IMR-90 (cell line): ENCODE measurements at regions not wholly inside any gene's neighbourhood (a gene's known extent, or its start where the extent isn't known, plus 50 kb on each side); places are given as distances from the start of the nearest gene placed in this dataset.

Source experiments
- ATAC-seq: fragments of 200-7000 bp; cut with Tn5 transposase; 2 replicates; pipeline ENCODE4 v1.9.1; 2020; ENCODE audit warnings: low read depth, mild to moderate bottlenecking, moderate library complexity
- BruUV-seq: library from RNA; stranded (reverse); fragments of 400-500 nt; replicated peaks from 2 replicates; lab custom pipeline; 2021; lab: Mats Ljungman, UMichigan
- CTCF ChIA-PET: fragments of 300-600 bp; formaldehyde crosslinking; extraction: SDS; loops from one replicate; lab custom pipeline; 2021; ENCODE audit warnings: antibody characterized with exemption; lab: Yijun Ruan, JAX
- POLR2A ChIA-PET: fragments of 300-600 bp; sonication (Branson Sonifier 250); formaldehyde crosslinking; loops from one replicate; lab custom pipeline; 2022; ENCODE audit warnings: antibody characterized with exemption; ENCODE audit not compliant: unreplicated experiment; lab: Charles Lee
- DNase-seq: peaks from one replicate; pipeline ENCODE4 v3.0.0; 2013
- H2AFZ ChIP-seq: replicated peaks from 2 replicates; pipeline ENCODE3; 2013; ENCODE audit warnings: low read length, mild to moderate bottlenecking; ENCODE audit not compliant: poor library complexity
- H2AK5ac ChIP-seq: 2 replicates; pipeline ENCODE4 v1.6.1; 2013; ENCODE audit warnings: low read depth, low read length, inconsistent platforms
- H2AK9ac ChIP-seq: replicated peaks from 2 replicates; pipeline ENCODE3; 2013; ENCODE audit warnings: mild to moderate bottlenecking, low read depth, low read length, moderate library complexity; ENCODE audit not compliant: poor library complexity
- H2BK120ac ChIP-seq: 2 replicates; pipeline ENCODE4 v1.6.1; 2013; ENCODE audit warnings: low read depth, low read length, inconsistent platforms
- H2BK15ac ChIP-seq: 3 replicates; pipeline ENCODE4 v1.6.1; 2013; ENCODE audit warnings: low read depth, low read length, inconsistent platforms
- H2BK20ac ChIP-seq: 2 replicates; pipeline ENCODE4 v1.6.1; 2013; ENCODE audit warnings: low read depth, mild to moderate bottlenecking, inconsistent platforms, low read length, moderate library complexity
- H2BK5ac ChIP-seq: 2 replicates; pipeline ENCODE4 v1.6.1; 2013; ENCODE audit warnings: mild to moderate bottlenecking, low read depth, low read length, inconsistent platforms; ENCODE audit not compliant: poor library complexity, severe bottlenecking
- H3K14ac ChIP-seq: replicated peaks from 2 replicates; pipeline ENCODE4 v1.6.1; 2013; ENCODE audit warnings: low read depth, low read length, inconsistent platforms
- H3K18ac ChIP-seq: 2 replicates; pipeline ENCODE4 v1.6.1; 2013; ENCODE audit warnings: low read depth, low read length, control low read depth
- H3K23ac ChIP-seq: 2 replicates; pipeline ENCODE4 v1.6.1; 2013; ENCODE audit warnings: low read depth, low read length, inconsistent platforms
- H3K27ac ChIP-seq: 2 replicates; pipeline ENCODE4 v1.5.1; 2013; ENCODE audit warnings: mild to moderate bottlenecking, control low read depth, low read length; ENCODE audit not compliant: insufficient read depth
- H3K27me3 ChIP-seq: 2 replicates; pipeline ENCODE4 v1.6.1; 2013; ENCODE audit warnings: low read length; ENCODE audit not compliant: control insufficient read depth, insufficient read depth
- H3K36me3 ChIP-seq: 2 replicates; pipeline ENCODE4 v1.6.1; 2013; ENCODE audit warnings: low read length, mixed read lengths; ENCODE audit not compliant: control insufficient read depth, insufficient read depth
- H3K4ac ChIP-seq: 2 replicates; pipeline ENCODE4 v1.6.1; 2013; ENCODE audit warnings: low read depth, low read length, inconsistent platforms
- H3K4me1 ChIP-seq: 2 replicates; pipeline ENCODE4 v1.6.1; 2013; ENCODE audit warnings: low read length, mixed read lengths; ENCODE audit not compliant: control insufficient read depth, insufficient read depth
- H3K4me2 ChIP-seq: 2 replicates; pipeline ENCODE4 v1.6.1; 2013; ENCODE audit warnings: low read depth, mild to moderate bottlenecking, control low read depth, low read length, moderate library complexity
- H3K4me3 ChIP-seq: 2 replicates; pipeline ENCODE4 v1.5.1; 2013; ENCODE audit warnings: low read depth, mild to moderate bottlenecking, control low read depth, low read length, moderate library complexity; ENCODE audit not compliant: insufficient read depth
- H3K56ac ChIP-seq: 2 replicates; pipeline ENCODE4 v1.6.1; 2013; ENCODE audit warnings: low read length, inconsistent platforms; ENCODE audit not compliant: insufficient read depth; ENCODE audit errors: extremely low read depth
- H3K79me1 ChIP-seq, 2 experiments: 2 replicates each; pipeline ENCODE4 v1.6.1; 2013; ENCODE audit warnings: low read length in 2 of 2, inconsistent platforms in 1 of 2, low read depth in 1 of 2
- H3K9ac ChIP-seq: 2 replicates; pipeline ENCODE4 v1.6.1; 2013; ENCODE audit warnings: low read depth, low read length, control low read depth
- H3K9me1 ChIP-seq: 2 replicates; pipeline ENCODE4 v1.6.1; 2013; ENCODE audit warnings: low read length, inconsistent platforms; ENCODE audit not compliant: insufficient read depth
- H3K9me3 ChIP-seq: 2 replicates; pipeline ENCODE4 v1.6.1; 2013; ENCODE audit warnings: low read length; ENCODE audit not compliant: control insufficient read depth, insufficient read depth
- H4K20me1 ChIP-seq: 2 replicates; pipeline ENCODE4 v1.6.1; 2013; ENCODE audit warnings: low read length, inconsistent platforms; ENCODE audit not compliant: insufficient read depth
- H4K5ac ChIP-seq: 2 replicates; pipeline ENCODE4 v1.6.1; 2013; ENCODE audit warnings: mild to moderate bottlenecking, low read depth, low read length, control low read depth
- H4K8ac ChIP-seq, 2 experiments: 2 replicates each; pipeline ENCODE4 v1.6.1; 2013; ENCODE audit warnings: low read depth in 2 of 2, low read length in 2 of 2, control low read depth in 1 of 2, inconsistent platforms in 1 of 2
- H4K91ac ChIP-seq: 2 replicates; pipeline ENCODE4 v1.6.1; 2013; ENCODE audit warnings: low read depth, low read length, inconsistent platforms; ENCODE audit not compliant: insufficient read depth
- SMC3 ChIP-seq: fragments of 150-350 bp; IDR thresholded peaks from 2 replicates; pipeline ENCODE4 v1.6.1; 2016; ENCODE audit warnings: low read depth, mild to moderate bottlenecking, antibody characterized with exemption, low read length, moderate library complexity
- WGBS, 2 experiments: methylation state at CpG; one replicate each; pipeline versions ENCODE4 v1.1.5 to v1.1.7; 2013; ENCODE audit warnings: missing lambda C conversion rate in 2 of 2; ENCODE audit not compliant: insufficient read length in 1 of 2; ENCODE audit errors: extremely low coverage in 2 of 2; 5-methylcytosine and 5-hydroxymethylcytosine counted together
- dilution Hi-C: fragments of 300-500 bp; cut with HindIII; formaldehyde crosslinking; loops from one replicate; pipeline ENCODE4 v1.14.3; 2018; ENCODE audit warnings: low sequenced_read_pairs; ENCODE audit not compliant: unreplicated experiment
- in situ Hi-C: fragments of 300-500 bp; cut with MboI; formaldehyde crosslinking; loops from 3 replicates; pipeline ENCODE4 v1.14.3; 2019; ENCODE audit warnings: low sequenced_read_pairs, inconsistent platforms, mixed read lengths
- intact Hi-C: fragments of 100-400 bp; cut with micrococcal nuclease; formaldehyde crosslinking; loops from 2 replicates; pipeline ENCODE4 v1.10.0; 2022
- TF ChIP-seq, protein P1 (sequence below): conservative IDR thresholded peaks from 2 replicates; pipeline ENCODE4 v1.5.1; 2012; ENCODE audit warnings: mild to moderate bottlenecking, low read depth, low read length, improper control_type of control experiment

DNA sequence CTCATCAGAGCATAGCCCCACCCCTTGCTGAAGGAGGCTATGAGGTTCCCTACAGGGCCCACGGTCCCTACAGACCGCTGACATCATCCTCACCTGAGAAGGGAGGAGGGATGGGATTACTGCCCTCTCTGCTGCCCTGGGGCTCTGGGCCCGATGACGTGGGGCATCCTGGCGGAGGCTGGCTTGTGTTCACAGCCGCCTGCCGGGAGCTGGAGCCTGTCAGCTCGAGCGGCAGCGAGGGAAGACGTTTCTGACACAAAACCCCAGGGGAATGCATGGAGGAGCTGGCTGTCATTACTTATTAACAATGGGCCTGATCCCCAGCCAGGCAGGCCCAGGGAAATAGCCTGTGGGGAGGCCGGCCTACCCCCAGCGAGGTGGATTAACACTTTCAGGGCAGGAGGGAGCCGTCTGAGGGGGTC is 106.6 kb upstream of the ATP6AP2 start:
- no peak overlapping the region for H2BK120ac ChIP-seq
- no peak overlapping the region for H2AK5ac ChIP-seq
- H3K18ac ChIP-seq: no peak overlapping the region; the same call in 1 of the 2 replicates
- peaks cover 26% of the 10 kb centered on the region for H3K27me3 ChIP-seq
- no peak overlapping the region for H4K5ac ChIP-seq
- no peak overlapping the region for H4K8ac ChIP-seq
- no peak overlapping the region for H3K14ac ChIP-seq
- CTCF ChIA-PET: no interaction called here
- H3K36me3 ChIP-seq: no peaks in the 10 kb centered on the region
- no peak overlapping the region for H3K4me3 ChIP-seq
- no peak overlapping the region for H2BK5ac ChIP-seq
- POLR2A ChIA-PET: no interaction called here
- in situ Hi-C loops (no loop called here), dilution Hi-C loops (no loop called here), intact Hi-C loops (no loop called here)
- H3K23ac ChIP-seq: no peak overlapping the region
- H3K9me1 ChIP-seq: no peaks in the 10 kb centered on the region
- DNase-seq (peak; percentile 4), ATAC-seq (peak; percentile 16; the same call in 1 of the 2 replicates)
- no peaks in the 10 kb centered on the region for H3K79me1 ChIP-seq
- no peak overlapping the region for H3K9ac ChIP-seq
- peaks cover 2% of the 10 kb centered on the region; the same call in 1 of the 2 replicates for H3K4me1 ChIP-seq
- H4K20me1 ChIP-seq: no peaks in the 10 kb centered on the region; the same call in 1 of the 2 replicates
- no CpG with 5 or more reads among the region's 14 CpGs for WGBS, 2 experiments
- BruUV-seq: no TSS peak
- H4K91ac ChIP-seq: no peak overlapping the region
- TF ChIP-seq SMC3: no peak
- TF ChIP-seq, protein P1, sequence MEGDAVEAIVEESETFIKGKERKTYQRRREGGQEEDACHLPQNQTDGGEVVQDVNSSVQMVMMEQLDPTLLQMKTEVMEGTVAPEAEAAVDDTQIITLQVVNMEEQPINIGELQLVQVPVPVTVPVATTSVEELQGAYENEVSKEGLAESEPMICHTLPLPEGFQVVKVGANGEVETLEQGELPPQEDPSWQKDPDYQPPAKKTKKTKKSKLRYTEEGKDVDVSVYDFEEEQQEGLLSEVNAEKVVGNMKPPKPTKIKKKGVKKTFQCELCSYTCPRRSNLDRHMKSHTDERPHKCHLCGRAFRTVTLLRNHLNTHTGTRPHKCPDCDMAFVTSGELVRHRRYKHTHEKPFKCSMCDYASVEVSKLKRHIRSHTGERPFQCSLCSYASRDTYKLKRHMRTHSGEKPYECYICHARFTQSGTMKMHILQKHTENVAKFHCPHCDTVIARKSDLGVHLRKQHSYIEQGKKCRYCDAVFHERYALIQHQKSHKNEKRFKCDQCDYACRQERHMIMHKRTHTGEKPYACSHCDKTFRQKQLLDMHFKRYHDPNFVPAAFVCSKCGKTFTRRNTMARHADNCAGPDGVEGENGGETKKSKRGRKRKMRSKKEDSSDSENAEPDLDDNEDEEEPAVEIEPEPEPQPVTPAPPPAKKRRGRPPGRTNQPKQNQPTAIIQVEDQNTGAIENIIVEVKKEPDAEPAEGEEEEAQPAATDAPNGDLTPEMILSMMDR: no peak
- H3K4ac ChIP-seq: no peak overlapping the region
- no peak overlapping the region for H3K56ac ChIP-seq
- H2BK15ac ChIP-seq: no peak overlapping the region
- no peak overlapping the region for H2AK9ac ChIP-seq
- no peak overlapping the region for H2BK20ac ChIP-seq
- no peaks in the 10 kb centered on the region for H3K9me3 ChIP-seq
- H2AFZ ChIP-seq: peak overlapping the region; percentile 46
- no peak overlapping the region for H3K4me2 ChIP-seq
- H3K27ac ChIP-seq: no peak overlapping the region
